Left lung (tissue), 4 donors: ENCODE measurements at regions not wholly inside any gene's neighbourhood (a gene's known extent, or its start where the extent isn't known, plus 50 kb on each side); places are given as distances from the start of the nearest gene placed in this dataset.

Source experiments
- ATAC-seq: fragments of 200-7000 bp; cut with Tn5 transposase; one replicate; pipeline ENCODE4 v1.9.1; 2020; ENCODE audit warnings: moderate library complexity
- DNase-seq, 4 donors: peaks; one replicate each; pipeline ENCODE4 v3.0.0-alpha.2; 2013 to 2020
- H3K27ac ChIP-seq, 2 donors: fragments of 200-600 bp; sonication (generic) in 1 of 2; one replicate each; pipeline versions ENCODE4 v1.5.0 to v1.8.0; 2020 to 2021
- H3K27me3 ChIP-seq, 2 donors: fragments of 200-600 bp; sonication (generic) in 1 of 2; one replicate each; pipeline versions ENCODE4 v1.5.0 to v1.8.0; 2020 to 2021
- H3K36me3 ChIP-seq, 2 donors: fragments of 200-600 bp; sonication (generic) in 1 of 2; one replicate each; pipeline versions ENCODE4 v1.5.0 to v1.8.0; 2020 to 2021
- H3K4me1 ChIP-seq, 2 donors: fragments of 200-600 bp; one replicate each; pipeline ENCODE4 v1.8.0; 2021
- H3K4me3 ChIP-seq, 2 donors: fragments of 200-600 bp; sonication (generic) in 1 of 2; one replicate each; pipeline versions ENCODE4 v1.5.0 to v1.8.0; 2020 to 2021; ENCODE audit warnings: mild to moderate bottlenecking in 1 of 2
- H3K9me3 ChIP-seq, 2 donors: fragments of 200-600 bp; sonication (generic) in 1 of 2; one replicate each; pipeline versions ENCODE4 v1.5.0 to v1.8.0; 2020 to 2021
- intact Hi-C, 2 donors: fragments of 100-400 bp; cut with DNase I; formaldehyde crosslinking; loops; one replicate each; pipeline versions ENCODE4 v1.11.2 to v1.14.2; 2022
- TF ChIP-seq, protein P1 (sequence below), 2 donors: fragments of 200-600 bp; sonication (generic) in 1 of 2; IDR thresholded peaks; one replicate each; pipeline versions ENCODE4 v1.5.0 to v1.8.0; 2021; ENCODE audit warnings: antibody characterized with exemption in 2 of 2
- donor health status: DM: no; HTN: yes; CAD: no.
- donor health status: DM: no; HTN: no; CAD: no.

GRCh38 chr16:77068402-77068801, 122.6 kb upstream of the MON1B start:
- no peak for ATAC-seq
- intact Hi-C loops: no loop called here
- no peak for DNase-seq
- Histone ChIP-seq H3K9me3 (no peaks in the 10 kb centered on the region), H3K27ac (no peak overlapping the region), H3K36me3 (no peaks in the 10 kb centered on the region), H3K27me3 (no peaks in the 10 kb centered on the region), H3K4me1 (no peaks in the 10 kb centered on the region), H3K4me3 (no peak overlapping the region)
- TF ChIP-seq, protein P1, sequence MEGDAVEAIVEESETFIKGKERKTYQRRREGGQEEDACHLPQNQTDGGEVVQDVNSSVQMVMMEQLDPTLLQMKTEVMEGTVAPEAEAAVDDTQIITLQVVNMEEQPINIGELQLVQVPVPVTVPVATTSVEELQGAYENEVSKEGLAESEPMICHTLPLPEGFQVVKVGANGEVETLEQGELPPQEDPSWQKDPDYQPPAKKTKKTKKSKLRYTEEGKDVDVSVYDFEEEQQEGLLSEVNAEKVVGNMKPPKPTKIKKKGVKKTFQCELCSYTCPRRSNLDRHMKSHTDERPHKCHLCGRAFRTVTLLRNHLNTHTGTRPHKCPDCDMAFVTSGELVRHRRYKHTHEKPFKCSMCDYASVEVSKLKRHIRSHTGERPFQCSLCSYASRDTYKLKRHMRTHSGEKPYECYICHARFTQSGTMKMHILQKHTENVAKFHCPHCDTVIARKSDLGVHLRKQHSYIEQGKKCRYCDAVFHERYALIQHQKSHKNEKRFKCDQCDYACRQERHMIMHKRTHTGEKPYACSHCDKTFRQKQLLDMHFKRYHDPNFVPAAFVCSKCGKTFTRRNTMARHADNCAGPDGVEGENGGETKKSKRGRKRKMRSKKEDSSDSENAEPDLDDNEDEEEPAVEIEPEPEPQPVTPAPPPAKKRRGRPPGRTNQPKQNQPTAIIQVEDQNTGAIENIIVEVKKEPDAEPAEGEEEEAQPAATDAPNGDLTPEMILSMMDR (IDR thresholded peaks at IDR 0.05): no peak

GRCh38 chr16:77069929-77070328, 121.1 kb upstream of the MON1B start:
- TF ChIP-seq, protein P1 (IDR thresholded peaks at IDR 0.05): no peak
- intact Hi-C loops: no loop called here
- Histone ChIP-seq H3K4me1 (no peaks in the 10 kb centered on the region), H3K9me3 (no peaks in the 10 kb centered on the region), H3K27me3 (no peaks in the 10 kb centered on the region), H3K4me3 (no peak overlapping the region), H3K27ac (no peak overlapping the region), H3K36me3 (no peaks in the 10 kb centered on the region)
- ATAC-seq (no peak), DNase-seq (no peak)

- Histone ChIP-seq H3K27ac (no peak overlapping the region), H3K36me3 (no peaks in the 10 kb centered on the region), H3K27me3 (no peaks in the 10 kb centered on the region), H3K4me3 (no peak overlapping the region), H3K9me3 (no peaks in the 10 kb centered on the region), H3K4me1 (no peaks in the 10 kb centered on the region)
- DNase-seq (no peak), ATAC-seq (no peak)
- intact Hi-C loops: no loop called here
- TF ChIP-seq, protein P1 (IDR thresholded peaks at IDR 0.05): no peak
Measured at GRCh38 chr16:77070683-77071082, 120.3 kb upstream of the MON1B start.

DNA sequence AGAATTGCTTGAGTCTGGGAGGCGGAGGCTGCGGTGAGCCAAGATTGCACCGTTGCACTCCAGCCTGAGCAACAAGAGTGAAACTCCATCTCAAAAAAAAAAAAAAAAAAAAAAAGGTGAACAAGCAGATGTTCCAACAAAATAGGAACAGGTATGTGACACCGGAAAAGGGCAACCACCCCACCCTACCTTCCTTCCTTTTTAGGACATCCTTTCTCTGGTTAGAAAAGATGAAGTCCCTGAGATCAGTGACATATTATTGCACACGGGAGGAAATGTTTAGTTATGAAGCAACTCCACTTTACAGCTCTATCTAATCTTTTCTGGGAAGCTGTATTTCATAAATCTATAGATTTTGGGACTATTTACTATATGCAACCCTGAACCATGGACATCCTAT, 114.2 kb upstream of the MON1B start:
- TF ChIP-seq, protein P1 (IDR thresholded peaks at IDR 0.05): no peak
- no peaks in the 10 kb centered on the region for H3K9me3 ChIP-seq
- no peak for DNase-seq

DNA sequence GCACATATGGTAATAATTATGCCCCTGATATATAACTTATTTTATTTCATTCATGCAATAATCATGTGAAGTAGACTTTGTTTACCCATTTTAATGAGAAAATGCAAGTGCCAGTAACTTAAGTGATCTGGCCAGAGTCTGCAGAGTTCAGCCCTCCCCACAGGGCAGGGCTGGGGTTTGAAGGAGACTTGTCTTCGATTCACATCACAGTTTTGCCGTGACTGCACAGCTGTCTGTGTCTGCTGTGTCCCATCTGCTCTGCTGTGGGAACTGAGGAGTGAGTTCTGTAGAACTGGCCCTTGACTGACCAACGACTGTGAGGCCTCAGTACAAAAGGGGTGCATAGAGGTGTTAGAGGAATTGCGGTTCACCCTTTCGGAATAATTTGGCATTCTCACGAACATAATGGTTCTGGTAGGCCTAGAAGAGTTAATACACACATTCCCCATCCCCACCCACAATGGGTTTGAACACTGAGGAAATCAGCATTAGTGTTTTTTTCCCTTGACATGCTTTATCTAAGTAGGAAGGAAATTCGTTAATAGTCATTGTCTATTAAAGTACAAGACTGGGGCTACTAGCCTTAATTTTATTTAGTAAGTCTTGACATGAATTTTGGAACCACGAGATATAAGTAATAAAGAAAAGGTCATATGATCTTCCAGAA, 113.6 kb upstream of the MON1B start:
- Histone ChIP-seq H3K27me3 (no peaks in the 10 kb centered on the region), H3K9me3 (no peaks in the 10 kb centered on the region), H3K36me3 (no peaks in the 10 kb centered on the region), H3K4me1 (no peaks in the 10 kb centered on the region), H3K4me3 (no peak overlapping the region), H3K27ac (no peak overlapping the region)
- TF ChIP-seq, protein P1 (IDR thresholded peaks at IDR 0.05): no peak
- peak in 1 of 4 donors; percentile 38 for DNase-seq
- intact Hi-C loops: no loop called here
- no peak for ATAC-seq

More for the DNA sequence above, 114.2 kb upstream of the MON1B start:
- H3K4me3 ChIP-seq: no peak overlapping the region
- no peaks in the 10 kb centered on the region for H3K4me1 ChIP-seq
- no peaks in the 10 kb centered on the region for H3K27me3 ChIP-seq
- no peak overlapping the region for H3K27ac ChIP-seq
- ATAC-seq: no peak
- H3K36me3 ChIP-seq: no peaks in the 10 kb centered on the region
- intact Hi-C loops: no loop called here
